GM12892 (cell line): ENCODE measurements at regions not wholly inside any gene's neighbourhood (a gene's known extent, or its start where the extent isn't known, plus 50 kb on each side); places are given as distances from the start of the nearest gene placed in this dataset.

Source experiments
- POLR2A ChIP-seq: IDR thresholded peaks from 2 replicates; pipeline ENCODE4 v1.6.1; 2011; ENCODE audit warnings: low read depth, low read length, control low read depth
- POLR2AphosphoS5 ChIP-seq: IDR thresholded peaks from 2 replicates; pipeline ENCODE4 v1.6.1; 2011; ENCODE audit warnings: low read depth, low read length, control low read depth

- TF ChIP-seq POLR2A (no peak), POLR2AphosphoS5 (no peak)
Observed at GRCh38 chrX:122972604-122973003, 211.5 kb upstream of the GRIA3 start.
